NOMO-1 treated with DMSO at 0.1 percent for 48 hours (cell line): ENCODE measurements at regions not wholly inside any gene's neighbourhood (a gene's known extent, or its start where the extent isn't known, plus 50 kb on each side); places are given as distances from the start of the nearest gene placed in this dataset.

Experiments
- DNase-seq: peaks from one replicate; lab custom pipeline; 2025; ENCODE audit not compliant: unreplicated experiment; lab: John Stamatoyannopoulos, UW

GRCh38 chr6:87995461-87995860 is 52.2 kb upstream of the SPACA1 start:
- DNase-seq, result no peak

GRCh38 chr6:87993356-87993755 is 54.3 kb upstream of the SPACA1 start:
- no peak for DNase-seq

DNA sequence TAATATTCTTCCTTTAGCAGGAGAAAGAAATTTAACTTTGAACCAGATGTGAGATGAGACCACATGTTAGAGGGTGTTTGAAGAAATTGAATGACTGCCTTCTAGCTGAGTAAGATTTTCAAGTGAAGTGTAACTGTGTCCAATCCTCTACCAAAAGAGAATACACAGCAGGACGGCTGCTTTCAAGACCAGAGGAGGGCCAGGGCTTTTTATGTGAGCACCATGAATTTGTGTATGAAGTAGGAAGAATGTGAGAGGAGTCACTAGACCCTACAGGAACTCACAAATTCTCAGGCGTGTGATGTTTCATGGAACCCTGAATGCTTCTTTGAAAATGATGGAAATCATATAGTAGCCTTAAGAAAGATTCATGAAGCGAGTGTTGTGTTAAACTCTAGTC is 56.8 kb upstream of the SPACA1 start:
- no peak for DNase-seq

GRCh38 chr6:87982134-87982533 is 65.5 kb upstream of the SPACA1 start:
- DNase-seq, result no peak

GRCh38 chr6:87979737-87980136 is 67.9 kb upstream of the SPACA1 start:
- no peak for DNase-seq

- no peak for DNase-seq
These were observed 71.0 kb upstream of the SPACA1 start for GRCh38 chr6:87976616-87977015.

DNA sequence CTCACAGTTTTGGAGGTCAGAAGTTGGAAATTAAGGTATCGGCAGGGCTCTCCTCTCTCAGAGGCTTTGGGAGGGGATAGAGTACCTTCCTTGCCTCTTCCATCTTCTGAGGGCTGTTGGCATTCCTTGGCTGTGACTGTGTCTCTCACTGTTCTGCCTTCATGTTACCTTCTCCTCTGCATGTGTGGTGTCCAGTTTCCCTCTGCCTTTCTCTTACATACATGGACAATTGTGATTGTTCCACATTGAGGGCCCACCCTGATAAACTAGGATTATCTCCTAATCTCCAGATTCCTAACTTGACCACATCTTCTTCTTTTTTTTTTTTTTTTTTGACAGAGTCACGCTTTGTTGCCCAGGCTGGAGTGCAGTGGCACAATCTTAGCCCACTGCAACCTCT is 72.1 kb upstream of the SPACA1 start:
- no peak for DNase-seq

DNA sequence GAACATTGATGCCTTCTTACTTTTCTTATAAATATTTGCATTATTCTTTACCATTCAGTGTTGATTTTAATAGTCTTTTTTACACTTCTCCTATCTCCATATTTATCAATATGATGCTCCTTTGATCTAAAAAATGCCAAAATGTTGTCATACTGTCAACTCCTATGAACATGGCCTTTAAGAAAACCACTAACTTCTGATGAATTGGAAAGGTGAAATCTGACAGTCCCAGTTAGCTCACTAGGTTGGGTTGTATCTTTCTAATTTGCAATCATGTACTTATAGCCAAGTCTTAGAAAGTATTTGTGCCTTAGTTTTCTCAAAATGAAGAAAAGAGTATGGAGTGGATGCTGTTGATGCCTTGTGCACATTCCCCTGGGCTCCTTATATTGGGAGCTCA is 75.4 kb upstream of the SPACA1 start:
- no peak for DNase-seq

DNA sequence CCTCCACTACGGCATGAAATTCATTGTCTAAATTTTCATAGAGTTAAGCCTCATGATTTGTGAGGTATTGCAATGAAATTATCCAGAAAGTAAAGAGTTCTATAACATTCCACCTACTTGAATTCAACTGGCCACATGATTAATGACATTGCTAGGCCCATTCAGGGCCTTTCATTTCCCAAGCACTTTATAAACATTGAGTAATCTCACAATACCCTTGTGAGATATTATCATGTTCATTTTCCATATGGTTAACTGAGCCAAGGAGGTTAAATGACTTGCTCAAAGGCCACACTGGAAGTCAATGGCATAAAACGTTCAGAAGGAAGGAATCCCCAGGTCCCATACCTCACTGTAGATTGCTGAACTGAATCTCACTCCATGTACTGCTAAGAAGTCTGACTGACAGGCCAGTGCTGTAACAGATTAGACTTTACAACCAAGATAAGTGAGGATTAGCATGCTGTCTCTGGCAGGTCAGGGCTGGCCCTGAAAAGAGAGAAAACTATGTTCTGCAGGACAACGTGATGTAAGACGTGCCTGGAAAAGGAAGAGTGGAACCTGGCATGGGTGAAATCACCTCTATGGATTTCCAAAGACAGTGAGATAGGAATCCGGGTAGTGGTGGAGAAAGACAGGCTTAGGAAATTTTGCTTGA is 75.9 kb upstream of the SPACA1 start:
- no peak for DNase-seq

- DNase-seq, result no peak
These were observed 79.0 kb upstream of the SPACA1 start for GRCh38 chr6:87968435-87969278.

DNA sequence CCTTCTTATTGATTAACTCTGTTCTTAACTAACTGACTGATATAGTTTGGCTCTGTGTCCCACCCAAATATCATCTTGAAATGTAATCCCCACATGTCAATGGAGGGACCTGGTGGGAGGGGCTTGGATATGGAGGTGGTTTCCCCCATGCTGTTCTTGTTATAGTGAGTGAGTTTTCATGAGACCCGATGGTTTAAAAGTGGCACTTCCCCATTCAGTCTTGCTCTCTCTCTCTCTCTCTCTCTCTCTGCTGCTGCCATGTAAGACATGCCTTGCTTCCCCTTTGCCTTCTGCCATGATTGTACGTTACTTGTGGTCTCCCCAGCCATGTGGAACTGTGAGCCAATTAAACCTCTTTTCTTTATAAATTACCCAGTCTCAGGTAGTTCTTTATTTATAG is 81.8 kb upstream of the SPACA1 start:
- no peak for DNase-seq

DNA sequence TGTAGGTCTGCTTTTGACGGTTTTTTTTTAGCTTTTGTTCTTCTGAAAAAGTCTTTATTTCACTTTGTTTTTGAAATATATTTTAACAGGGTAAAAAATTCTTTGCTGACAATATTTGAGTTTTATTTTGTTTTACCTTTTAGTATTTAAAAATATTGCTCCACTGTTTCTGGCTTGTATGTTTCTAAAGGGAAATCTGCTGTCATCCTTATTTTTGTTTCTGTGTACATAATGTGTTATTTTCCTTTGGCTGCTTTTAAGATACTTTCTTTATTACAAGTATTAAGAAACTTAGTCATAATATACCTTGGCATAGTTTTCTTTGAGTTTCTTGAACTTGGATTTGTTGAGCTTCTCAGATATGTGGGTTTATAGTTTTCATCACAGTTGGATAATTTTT is 88.6 kb upstream of the SPACA1 start:
- no peak for DNase-seq

DNA sequence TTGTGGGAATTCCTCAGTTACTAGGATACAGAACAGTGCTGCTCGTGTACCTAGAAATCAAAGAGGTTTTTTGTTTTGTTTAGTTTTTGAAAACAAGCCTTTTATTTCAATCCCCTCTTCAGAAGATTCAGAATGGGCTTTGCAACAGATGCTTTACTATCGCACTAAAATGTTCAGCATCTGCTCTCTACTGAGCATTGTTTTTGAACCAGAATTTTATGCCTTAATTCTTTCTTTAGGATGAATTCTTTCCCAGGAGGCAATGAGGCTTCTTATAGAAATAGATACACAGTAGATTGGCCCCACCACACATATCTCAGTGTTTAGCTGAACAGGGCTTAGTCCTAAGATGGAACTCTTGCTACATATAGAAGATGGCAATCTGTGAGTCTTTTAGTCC is 95.9 kb upstream of the SPACA1 start:
- DNase-seq, result no peak

DNA sequence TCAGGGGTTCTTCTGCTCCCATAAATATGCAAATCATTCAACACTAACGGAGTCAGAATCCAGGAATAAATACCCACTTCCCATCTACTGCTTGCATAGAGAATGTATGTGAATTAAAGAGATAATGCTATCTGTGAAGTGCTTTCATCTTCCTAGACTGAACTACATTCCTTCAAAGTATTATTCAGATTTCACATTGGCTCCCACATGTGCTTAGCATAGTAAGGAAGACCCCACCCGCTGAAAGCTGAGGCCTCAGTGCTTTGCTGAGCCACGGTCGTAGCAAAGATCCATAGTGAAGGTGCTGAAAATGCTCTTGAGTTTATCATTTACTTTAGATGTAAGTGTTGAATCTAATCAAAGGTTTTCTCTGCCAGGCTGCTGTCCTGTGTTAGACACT is 97.0 kb upstream of the SPACA1 start:
- no peak for DNase-seq

- DNase-seq, result no peak
These were observed 98.4 kb upstream of the SPACA1 start for GRCh38 chr6:87949194-87949593.

- DNase-seq, result no peak
These were observed 101.0 kb upstream of the SPACA1 start for GRCh38 chr6:87946669-87947068.

- DNase-seq, result no peak
These were observed 101.7 kb upstream of the SPACA1 start for GRCh38 chr6:87945966-87946365.

DNA sequence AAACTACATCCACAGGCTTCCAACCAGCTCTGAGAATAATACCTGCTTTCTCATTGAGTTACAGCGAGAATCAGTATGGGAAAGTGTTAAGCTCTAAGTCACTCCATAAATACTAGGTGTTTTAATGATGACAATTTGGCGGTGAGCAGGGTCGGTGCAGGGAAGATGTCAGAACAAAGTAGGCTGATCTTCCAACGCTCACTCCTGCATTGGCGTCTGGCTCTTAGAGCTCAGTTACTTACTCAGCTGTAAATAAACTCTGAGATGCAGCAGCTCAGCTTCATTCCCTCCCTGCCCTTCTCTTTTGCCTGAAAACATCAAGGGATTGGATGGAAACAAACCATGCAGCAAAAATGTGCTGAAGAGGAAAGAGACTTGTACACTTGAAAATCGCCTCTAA is 102.5 kb upstream of the SPACA1 start:
- DNase-seq, result no peak

- DNase-seq, result no peak
These were observed 103.1 kb upstream of the SPACA1 start for GRCh38 chr6:87944541-87944954.

DNA sequence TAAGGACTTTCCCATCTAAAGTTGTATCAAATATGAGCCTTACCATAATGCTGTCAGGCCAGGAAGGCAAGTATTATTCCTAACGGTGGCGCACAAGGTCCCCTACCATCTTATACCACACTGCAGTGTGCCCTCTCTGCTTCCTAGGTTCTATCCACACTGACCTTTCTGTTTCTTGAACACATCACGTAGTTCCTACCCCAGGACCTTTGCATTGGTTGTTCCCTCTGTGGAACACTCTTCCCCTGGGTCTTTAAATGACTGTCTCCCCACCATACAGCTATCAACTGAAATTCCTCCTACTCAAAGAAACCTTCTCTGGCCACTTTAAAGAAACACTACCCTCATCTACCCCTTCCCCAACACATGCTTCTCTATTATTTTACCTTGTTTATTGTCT is 104.5 kb upstream of the SPACA1 start:
- DNase-seq, result no peak

DNA sequence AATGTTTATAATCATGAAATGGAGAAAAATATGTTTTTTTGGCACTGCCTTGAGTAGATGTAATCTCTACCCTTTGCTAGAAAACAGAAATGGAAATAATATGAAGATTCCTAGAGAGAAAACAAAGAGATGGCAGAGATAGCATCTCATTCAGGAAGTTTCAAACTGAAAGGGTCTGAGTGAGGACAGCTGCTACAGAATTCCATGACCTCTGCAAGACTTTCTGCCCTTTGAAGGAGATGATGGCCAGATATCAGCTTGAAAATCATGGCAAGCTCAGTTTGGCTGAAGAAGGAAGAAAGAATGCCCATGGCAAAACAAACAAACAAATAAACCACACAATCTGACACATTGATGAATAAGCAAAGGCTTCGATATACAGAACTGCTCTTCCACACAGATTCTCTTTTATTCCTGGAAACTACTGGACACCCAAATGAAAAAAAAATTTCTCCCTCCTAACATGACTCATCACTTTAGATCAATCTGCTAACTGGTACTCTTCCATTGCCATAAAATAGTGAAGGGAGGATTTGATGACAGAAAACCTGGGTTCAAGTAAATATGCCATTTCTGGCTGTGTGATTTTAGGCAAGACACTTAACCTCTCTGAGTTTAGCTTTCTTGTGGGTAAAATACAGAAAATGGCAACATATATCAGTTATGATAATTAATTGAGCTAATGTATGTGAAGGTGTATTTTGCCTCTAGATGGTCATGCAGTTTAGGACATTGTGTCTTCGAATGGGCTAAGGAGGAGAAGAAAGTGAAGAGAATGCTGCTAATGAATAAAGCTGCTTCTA is 105.9 kb upstream of the SPACA1 start:
- no peak for DNase-seq

DNA sequence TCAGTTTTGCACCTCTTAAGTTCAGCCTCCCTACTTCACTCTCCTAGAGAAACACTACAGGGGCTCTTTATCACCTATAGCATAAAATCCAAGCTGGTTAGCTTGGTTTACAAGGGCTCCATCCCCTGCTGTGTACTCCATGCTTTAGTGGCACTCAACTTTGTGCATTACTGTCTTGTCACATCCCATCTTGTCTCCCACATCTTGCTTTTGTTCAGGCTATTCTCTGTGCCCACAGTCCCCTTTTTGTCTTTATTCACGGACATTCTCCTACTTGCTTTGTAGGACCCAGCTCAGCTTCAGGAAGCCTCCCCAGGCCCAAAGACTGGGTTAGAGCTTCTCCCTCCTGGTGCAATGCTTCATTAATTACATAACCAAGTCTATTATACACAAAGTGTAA is 107.9 kb upstream of the SPACA1 start:
- no peak for DNase-seq
